Rectal smooth muscle tissue (tissue), 1 donor: ENCODE measurements at regions not wholly inside any gene's neighbourhood (a gene's known extent, or its start where the extent isn't known, plus 50 kb on each side); places are given as distances from the start of the nearest gene placed in this dataset.

Experiments
- H3K27ac ChIP-seq: one replicate; pipeline ENCODE4 v1.7.0; 2013; ENCODE audit warnings: low read depth, low read length, inconsistent platforms
- H3K27me3 ChIP-seq: one replicate; pipeline ENCODE4 v1.7.0; 2013; ENCODE audit warnings: low read length; ENCODE audit not compliant: control insufficient read depth, insufficient read depth
- H3K36me3 ChIP-seq: one replicate; pipeline ENCODE4 v1.7.0; 2013; ENCODE audit warnings: low read length; ENCODE audit not compliant: control insufficient read depth, insufficient read depth
- H3K4me1 ChIP-seq: one replicate; pipeline ENCODE4 v1.7.0; 2013; ENCODE audit warnings: low read length; ENCODE audit not compliant: control insufficient read depth, insufficient read depth
- H3K4me3 ChIP-seq: one replicate; pipeline ENCODE4 v1.7.0; 2013; ENCODE audit warnings: low read length
- H3K9ac ChIP-seq: one replicate; pipeline ENCODE4 v1.7.0; 2013; ENCODE audit warnings: low read length

GRCh38 chr16:49018259-49018931 is 263.2 kb downstream of the CBLN1 start:
- Histone ChIP-seq H3K27ac (no peak overlapping the region), H3K27me3 (no peaks in the 10 kb centered on the region), H3K4me3 (no peak overlapping the region), H3K36me3 (no peaks in the 10 kb centered on the region), H3K4me1 (peaks cover 27% of the 10 kb centered on the region), H3K9ac (no peak overlapping the region)

- Histone ChIP-seq H3K4me1 (peaks cover 22% of the 10 kb centered on the region), H3K36me3 (no peaks in the 10 kb centered on the region), H3K27ac (no peak overlapping the region), H3K4me3 (no peak overlapping the region), H3K27me3 (no peaks in the 10 kb centered on the region), H3K9ac (no peak overlapping the region)
These were observed 264.1 kb downstream of the CBLN1 start for GRCh38 chr16:49017501-49017900.

GRCh38 chr16:49016461-49016860 is 265.2 kb downstream of the CBLN1 start:
- H3K4me3 ChIP-seq, result no peak overlapping the region
- no peak overlapping the region for H3K9ac ChIP-seq
- H3K36me3 ChIP-seq, result no peaks in the 10 kb centered on the region
- peaks cover 15% of the 10 kb centered on the region for H3K4me1 ChIP-seq
- H3K27me3 ChIP-seq, result no peaks in the 10 kb centered on the region
- H3K27ac ChIP-seq, result no peak overlapping the region

- Histone ChIP-seq H3K9ac (no peak overlapping the region), H3K27ac (peak overlapping the region; percentile 13)
These were observed 266.4 kb downstream of the CBLN1 start for GRCh38 chr16:49015225-49015592.

GRCh38 chr16:49014277-49015224 is 267.1 kb downstream of the CBLN1 start:
- Histone ChIP-seq H3K4me3 (no peak overlapping the region), H3K27ac (peak overlapping the region; percentile 49), H3K36me3 (no peaks in the 10 kb centered on the region), H3K27me3 (no peaks in the 10 kb centered on the region), H3K9ac (no peak overlapping the region), H3K4me1 (peaks cover 7% of the 10 kb centered on the region)

More at GRCh38 chr16:49015225-49015592, 266.4 kb downstream of the CBLN1 start:
- Histone ChIP-seq H3K27me3 (no peaks in the 10 kb centered on the region), H3K36me3 (no peaks in the 10 kb centered on the region), H3K4me3 (no peak overlapping the region), H3K4me1 (peaks cover 7% of the 10 kb centered on the region)

GRCh38 chr16:49013727-49014080 is 267.9 kb downstream of the CBLN1 start:
- H3K36me3 ChIP-seq, result no peaks in the 10 kb centered on the region
- no peaks in the 10 kb centered on the region for H3K27me3 ChIP-seq
- H3K4me1 ChIP-seq, result peaks cover 7% of the 10 kb centered on the region
- H3K27ac ChIP-seq, result peak overlapping the region; percentile 49
- H3K4me3 ChIP-seq, result no peak overlapping the region
- H3K9ac ChIP-seq, result no peak overlapping the region

GRCh38 chr16:49012961-49013726 is 268.5 kb downstream of the CBLN1 start:
- Histone ChIP-seq H3K4me3 (no peak overlapping the region), H3K27ac (peak overlapping the region; percentile 77), H3K27me3 (no peaks in the 10 kb centered on the region), H3K4me1 (peaks cover 7% of the 10 kb centered on the region), H3K9ac (no peak overlapping the region), H3K36me3 (no peaks in the 10 kb centered on the region)

GRCh38 chr16:49011901-49012300 is 269.7 kb downstream of the CBLN1 start:
- H3K9ac ChIP-seq, result no peak overlapping the region
- peaks cover 7% of the 10 kb centered on the region for H3K4me1 ChIP-seq
- no peaks in the 10 kb centered on the region for H3K27me3 ChIP-seq
- H3K4me3 ChIP-seq, result no peak overlapping the region
- no peaks in the 10 kb centered on the region for H3K36me3 ChIP-seq
- H3K27ac ChIP-seq, result peak overlapping the region; percentile 77

- Histone ChIP-seq H3K4me1 (peaks cover 7% of the 10 kb centered on the region), H3K4me3 (no peak overlapping the region), H3K9ac (no peak overlapping the region), H3K27ac (no peak overlapping the region), H3K27me3 (no peaks in the 10 kb centered on the region), H3K36me3 (no peaks in the 10 kb centered on the region)
These were observed 270.8 kb downstream of the CBLN1 start for GRCh38 chr16:49010879-49011278.

- Histone ChIP-seq H3K9ac (no peak overlapping the region), H3K27me3 (no peaks in the 10 kb centered on the region), H3K4me3 (no peak overlapping the region), H3K27ac (no peak overlapping the region), H3K4me1 (peaks cover 7% of the 10 kb centered on the region), H3K36me3 (no peaks in the 10 kb centered on the region)
These were observed 271.2 kb downstream of the CBLN1 start for GRCh38 chr16:49010396-49010795.

GRCh38 chr16:49009204-49009603 is 272.4 kb downstream of the CBLN1 start:
- Histone ChIP-seq H3K27ac (no peak overlapping the region), H3K4me3 (no peak overlapping the region), H3K4me1 (peaks cover 13% of the 10 kb centered on the region), H3K27me3 (no peaks in the 10 kb centered on the region), H3K9ac (no peak overlapping the region), H3K36me3 (no peaks in the 10 kb centered on the region)

GRCh38 chr16:49003992-49004391 is 277.6 kb downstream of the CBLN1 start:
- peak overlapping the region; percentile 10 for H3K9ac ChIP-seq
- no peak overlapping the region for H3K4me3 ChIP-seq
- peaks cover 16% of the 10 kb centered on the region for H3K4me1 ChIP-seq
- H3K27ac ChIP-seq, result peak overlapping the region; percentile 96
- H3K36me3 ChIP-seq, result no peaks in the 10 kb centered on the region
- no peaks in the 10 kb centered on the region for H3K27me3 ChIP-seq
